HCT116 (cell line): ENCODE measurements at regions not wholly inside any gene's neighbourhood (a gene's known extent, or its start where the extent isn't known, plus 50 kb on each side); places are given as distances from the start of the nearest gene placed in this dataset.

Experiments used
- CTCF ChIP-seq, 3 experiments: fragments of 200-600 bp in 1 of 3; sonication (generic) in 1 of 3; IDR thresholded peaks in 2 of 3; conservative IDR thresholded peaks in 1 of 3; 2 replicates each; pipeline ENCODE4 v1.5.1; 2012 to 2017; ENCODE audit warnings: low read depth in 2 of 3, low read length in 2 of 3, antibody characterized with exemption in 1 of 3, borderline replicate concordance in 1 of 3, control low read depth in 1 of 3, mild to moderate bottlenecking in 1 of 3, mixed read lengths in 1 of 3, mixed run types in 1 of 3, moderate library complexity in 1 of 3; ENCODE audit not compliant: insufficient read depth in 1 of 3
- EZH2phosphoT487 ChIP-seq: fragments of 200-600 bp; IDR thresholded peaks from 2 replicates; pipeline ENCODE4 v1.6.1; 2018; ENCODE audit warnings: antibody characterized with exemption, borderline replicate concordance
- FOSL1 ChIP-seq: IDR thresholded peaks from 2 replicates; pipeline ENCODE4 v1.6.1; 2012; ENCODE audit warnings: low read depth
- JUND ChIP-seq: IDR thresholded peaks from 2 replicates; pipeline ENCODE4 v1.6.1; 2012
- POLR2AphosphoS5 ChIP-seq: IDR thresholded peaks from 2 replicates; pipeline ENCODE4 v1.6.1; 2011; ENCODE audit warnings: mild to moderate bottlenecking, low read depth, low read length, moderate library complexity
- REST ChIP-seq: IDR thresholded peaks from 2 replicates; pipeline ENCODE4 v1.6.1; 2012; ENCODE audit warnings: low read depth
- YY1 ChIP-seq: IDR thresholded peaks from 2 replicates; pipeline ENCODE4 v1.6.1; 2011; ENCODE audit warnings: low read length, low read depth, moderate library complexity, mild to moderate bottlenecking; ENCODE audit not compliant: insufficient replicate concordance; ENCODE audit errors: extremely low read depth
- ZNF274 ChIP-seq: fragments of 200-500 bp; sonication (Bioruptor generic); IDR thresholded peaks from 2 replicates; pipeline ENCODE4 v1.6.1; 2014; ENCODE audit warnings: mild to moderate bottlenecking, low read depth, low read length, inconsistent platforms

DNA sequence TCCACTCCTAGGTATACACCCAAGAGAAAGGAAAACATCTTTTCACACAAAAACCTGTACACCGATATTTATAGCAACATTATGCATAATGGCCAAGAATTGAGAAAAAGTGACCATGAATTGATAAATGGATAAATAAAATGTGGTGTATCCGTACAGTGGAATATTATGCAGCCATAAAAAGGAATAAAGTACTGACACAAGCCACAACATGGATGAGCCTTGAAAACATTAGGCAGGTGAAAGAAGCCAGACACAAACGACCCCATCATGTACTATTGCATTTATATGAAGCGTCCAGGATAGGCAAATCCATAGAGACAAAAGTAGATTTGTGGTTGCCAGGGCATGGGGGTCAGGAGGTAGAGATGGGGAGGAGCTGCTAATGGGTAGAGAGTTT lies 64.2 kb upstream of the SLC6A6 start:
- no peak for TF ChIP-seq CTCF (IDR thresholded peaks at IDR 0.05 in 2 of 3, conservative IDR thresholded peaks at IDR 0.05 in 1 of 3; ENCODE audit: borderline replicate concordance in 1 of 3, insufficient read depth in 1 of 3, low read depth in 2 of 3, low read length in 2 of 3)
- no peak for TF ChIP-seq POLR2AphosphoS5
- TF ChIP-seq FOSL1, result no peak
- no peak for TF ChIP-seq ZNF274
- no peak for TF ChIP-seq YY1
- no peak for TF ChIP-seq JUND
- no peak for TF ChIP-seq EZH2phosphoT487
- no peak for TF ChIP-seq REST
